Right lobe of liver (tissue), 6 donors: ENCODE measurements at regions not wholly inside any gene's neighbourhood (a gene's known extent, or its start where the extent isn't known, plus 50 kb on each side); places are given as distances from the start of the nearest gene placed in this dataset.

ENCODE experiments used
- ATAC-seq, 4 donors: fragments of 200-7000 bp; cut with Tn5 transposase; one replicate each; pipeline ENCODE4 v1.9.1; 2020; ENCODE audit warnings: mild to moderate bottlenecking in 4 of 4, moderate library complexity in 4 of 4
- DNase-seq, 3 donors: peaks; one replicate each; pipeline ENCODE4 v3.0.0-alpha.2; 2020
- H3K27ac ChIP-seq, 3 donors: fragments of 200-600 bp; one replicate each; pipeline ENCODE4 v1.8.0; 2022
- H3K27me3 ChIP-seq, 2 donors: fragments of 200-600 bp; one replicate each; pipeline ENCODE4 v1.8.0; 2022
- H3K36me3 ChIP-seq, 4 donors: fragments of 200-600 bp; sonication (generic) in 1 of 4; one replicate each; pipeline versions ENCODE4 v1.5.1 to v1.8.0; 2017 to 2022; ENCODE audit warnings: control low read depth in 1 of 4
- H3K4me1 ChIP-seq, 4 donors: fragments of 200-600 bp; sonication (generic) in 1 of 4; one replicate each; pipeline versions ENCODE4 v1.5.1 to v1.8.0; 2017 to 2022; ENCODE audit warnings: control low read depth in 1 of 4
- H3K4me3 ChIP-seq, 3 donors: fragments of 200-600 bp; one replicate each; pipeline ENCODE4 v1.8.0; 2022
- H3K9me3 ChIP-seq, 4 donors: fragments of 200-600 bp; sonication (generic) in 1 of 4; one replicate each; pipeline versions ENCODE4 v1.5.1 to v1.8.0; 2017 to 2022; ENCODE audit warnings: control low read depth in 1 of 4
- POLR2A ChIP-seq: fragments of 450-650 bp; IDR thresholded peaks from one replicate; pipeline ENCODE4 v1.6.1; 2017; ENCODE audit warnings: antibody characterized with exemption, mild to moderate bottlenecking
- WGBS: methylation state at CpG from one replicate; pipeline ENCODE4 v1.1.6; 2018; ENCODE audit warnings: low coverage, low lambda C conversion rate; ENCODE audit not compliant: insufficient coverage; ENCODE audit errors: missing lambda C conversion rate; 5-methylcytosine and 5-hydroxymethylcytosine counted together
- intact Hi-C, 2 donors: fragments of 100-400 bp; cut with DNase I; formaldehyde crosslinking; loops; one replicate each; pipeline versions ENCODE4 v1.11.2 to v1.14.1; 2022
- TF ChIP-seq, protein P1 (sequence below), 4 donors: fragments of 200-600 bp in 3 of 4; fragments of 450-650 bp in 1 of 4; IDR thresholded peaks; one replicate each; pipeline versions ENCODE4 v1.5.1 to v1.8.0; 2016 to 2022; ENCODE audit warnings: antibody characterized with exemption in 4 of 4, mild to moderate bottlenecking in 2 of 4
- donor health status: DM: no; HTN: yes; CAD: no.
- donor health status: DM: no; HTN: no; CAD: no.
- donor health status: DM: no; HTN: no; CAD: no.
- donor health status: DM: no; HTN: yes; CAD: no.
- donor health status: DM: no; HTN: yes; CAD: no.

DNA sequence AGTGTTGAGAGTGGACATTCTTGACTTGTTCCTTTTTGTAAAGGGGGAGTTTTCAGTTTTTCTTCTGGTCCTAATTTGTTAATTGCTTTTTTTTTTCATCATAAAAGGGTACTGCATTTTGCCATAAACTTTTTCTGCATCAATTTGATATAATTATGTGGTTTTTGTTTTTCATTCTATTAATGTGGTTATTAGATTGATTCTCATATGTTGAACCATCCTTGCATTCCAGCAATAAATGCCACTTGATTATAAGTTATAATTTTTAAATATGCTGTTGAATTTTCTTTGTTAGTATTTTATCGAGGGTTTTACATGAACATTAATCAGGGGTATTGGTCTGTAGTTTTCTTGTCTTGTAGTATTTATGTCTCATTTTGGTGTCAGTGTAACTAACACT, 87.2 kb upstream of the SMIM36 start:
- intact Hi-C loops, result no loop called here
- 87% methylated on average over 1 of the region's 1 CpG for WGBS
- H3K27ac ChIP-seq, result no peak overlapping the region

DNA sequence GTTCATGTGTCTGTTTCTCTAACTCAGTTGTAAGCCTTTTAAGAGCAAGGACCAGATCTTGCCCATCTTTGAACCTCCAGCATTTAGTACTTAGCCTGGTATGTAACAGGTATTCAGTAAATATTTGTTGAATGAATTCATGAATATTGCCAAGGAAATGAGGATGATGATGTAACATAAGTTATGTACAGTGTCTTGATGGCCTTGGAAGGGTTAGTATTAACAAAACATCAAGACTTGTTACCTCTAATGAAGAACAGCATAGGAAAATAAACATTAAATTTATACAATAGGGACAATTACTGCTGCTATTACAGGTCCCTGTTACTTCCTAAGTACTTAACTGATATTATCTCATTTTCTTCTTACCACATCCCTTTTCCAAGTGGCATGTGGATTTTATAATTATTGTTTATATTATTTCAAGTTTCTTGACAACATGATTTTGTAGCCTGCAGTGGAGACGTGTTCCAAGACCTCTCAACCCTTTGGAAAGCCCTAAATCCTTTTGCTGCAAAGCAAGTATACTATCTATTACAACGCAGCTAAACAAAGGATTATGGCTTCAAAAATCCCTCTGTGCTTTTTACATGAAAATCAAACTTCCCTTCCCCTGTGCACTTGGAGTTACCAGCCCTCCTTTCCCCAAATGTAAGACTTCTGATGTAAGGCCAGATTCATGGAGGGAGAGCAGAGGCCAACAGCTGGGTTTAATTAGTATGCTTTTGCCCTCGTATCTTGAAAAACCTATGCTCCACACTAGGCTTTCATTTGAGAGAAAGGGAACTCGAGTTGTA, 77.4 kb upstream of the SMIM36 start:
- no peak overlapping the region for H3K4me3 ChIP-seq
- H3K4me1 ChIP-seq, result peaks cover 0 to 27% (median 4%) of the 10 kb centered on the region in 4 donors
- WGBS, result 70% methylated on average over 4 of the region's 4 CpGs
- intact Hi-C loops, result no loop called here
- H3K27ac ChIP-seq, result no peak overlapping the region
- H3K36me3 ChIP-seq, result no peaks in the 10 kb centered on the region
- DNase-seq (no peak), ATAC-seq (peak in 1 of 4 donors; percentile 3)
- no peaks in the 10 kb centered on the region for H3K27me3 ChIP-seq
- TF ChIP-seq, protein P1, sequence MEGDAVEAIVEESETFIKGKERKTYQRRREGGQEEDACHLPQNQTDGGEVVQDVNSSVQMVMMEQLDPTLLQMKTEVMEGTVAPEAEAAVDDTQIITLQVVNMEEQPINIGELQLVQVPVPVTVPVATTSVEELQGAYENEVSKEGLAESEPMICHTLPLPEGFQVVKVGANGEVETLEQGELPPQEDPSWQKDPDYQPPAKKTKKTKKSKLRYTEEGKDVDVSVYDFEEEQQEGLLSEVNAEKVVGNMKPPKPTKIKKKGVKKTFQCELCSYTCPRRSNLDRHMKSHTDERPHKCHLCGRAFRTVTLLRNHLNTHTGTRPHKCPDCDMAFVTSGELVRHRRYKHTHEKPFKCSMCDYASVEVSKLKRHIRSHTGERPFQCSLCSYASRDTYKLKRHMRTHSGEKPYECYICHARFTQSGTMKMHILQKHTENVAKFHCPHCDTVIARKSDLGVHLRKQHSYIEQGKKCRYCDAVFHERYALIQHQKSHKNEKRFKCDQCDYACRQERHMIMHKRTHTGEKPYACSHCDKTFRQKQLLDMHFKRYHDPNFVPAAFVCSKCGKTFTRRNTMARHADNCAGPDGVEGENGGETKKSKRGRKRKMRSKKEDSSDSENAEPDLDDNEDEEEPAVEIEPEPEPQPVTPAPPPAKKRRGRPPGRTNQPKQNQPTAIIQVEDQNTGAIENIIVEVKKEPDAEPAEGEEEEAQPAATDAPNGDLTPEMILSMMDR (IDR thresholded peaks at IDR 0.05), result no peak
- no peak for TF ChIP-seq POLR2A
- no peaks in the 10 kb centered on the region for H3K9me3 ChIP-seq

More for the DNA sequence above, 87.2 kb upstream of the SMIM36 start:
- Histone ChIP-seq H3K27me3 (no peaks in the 10 kb centered on the region), H3K9me3 (peaks cover 0 to 13% (median 4%) of the 10 kb centered on the region in 4 donors), H3K4me1 (peaks cover 0 to 2% (median 0%) of the 10 kb centered on the region in 4 donors), H3K36me3 (no peaks in the 10 kb centered on the region), H3K4me3 (no peak overlapping the region)
- TF ChIP-seq, protein P1 (IDR thresholded peaks at IDR 0.05), result no peak
- TF ChIP-seq POLR2A, result no peak
- DNase-seq (no peak), ATAC-seq (no peak)

DNA sequence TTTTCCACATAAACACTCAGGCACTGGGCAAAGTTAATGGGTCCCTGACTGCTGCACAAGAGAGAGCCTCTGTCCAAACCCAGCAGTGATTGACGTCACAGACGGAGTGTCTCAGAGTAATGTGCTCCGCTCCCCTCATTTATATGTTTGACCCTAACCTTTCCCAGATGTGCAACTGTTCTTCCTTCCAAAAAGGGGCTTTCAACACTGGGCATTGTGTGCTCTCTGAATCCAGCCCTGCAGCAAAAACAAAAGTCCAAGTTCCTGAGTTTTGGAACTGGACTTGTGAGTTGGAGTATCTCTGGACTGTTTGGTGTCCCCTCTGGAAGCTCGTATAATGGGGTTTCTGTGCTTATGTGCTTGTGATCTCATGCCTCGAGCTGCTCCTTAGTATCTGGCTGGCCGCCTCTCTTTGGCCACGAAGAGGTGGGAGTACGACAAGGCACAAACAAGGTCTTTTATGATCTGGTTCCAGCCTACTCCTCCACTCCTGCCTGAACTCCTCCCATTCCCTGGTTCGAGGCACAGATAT, 76.4 kb upstream of the SMIM36 start:
- Histone ChIP-seq H3K9me3 (no peaks in the 10 kb centered on the region), H3K4me3 (no peak overlapping the region), H3K4me1 (peaks cover 0 to 31% (median 4%) of the 10 kb centered on the region in 4 donors), H3K36me3 (no peaks in the 10 kb centered on the region), H3K27ac (no peak overlapping the region), H3K27me3 (no peaks in the 10 kb centered on the region)
- intact Hi-C loops, result no loop called here
- ATAC-seq (peak in 2 of 4 donors; percentile 27 to 38), DNase-seq (no peak)
- WGBS, result 80% methylated on average over 4 of the region's 9 CpGs
- TF ChIP-seq POLR2A, result no peak

DNA sequence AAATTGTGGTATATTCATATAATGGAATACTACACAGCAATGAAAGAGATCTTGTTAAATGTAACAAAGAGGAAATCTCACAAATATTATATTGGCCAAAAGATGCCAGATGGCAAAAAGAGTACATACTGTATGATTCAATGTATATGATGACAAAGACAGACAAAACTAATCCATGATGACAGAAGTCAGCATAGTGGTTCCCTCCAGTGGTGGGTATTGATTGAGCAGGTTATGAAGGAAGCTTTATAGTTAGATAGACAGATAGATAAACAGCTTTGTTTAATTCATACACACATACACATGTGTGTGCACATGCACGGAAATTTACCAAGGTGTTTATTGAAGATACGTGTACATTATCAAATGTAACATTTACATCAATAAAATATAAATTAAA, 74.4 kb upstream of the SMIM36 start:
- intact Hi-C loops, result no loop called here
- H3K36me3 ChIP-seq, result no peaks in the 10 kb centered on the region

More for the DNA sequence above, 74.4 kb upstream of the SMIM36 start:
- peaks cover 0 to 31% (median 4%) of the 10 kb centered on the region in 4 donors for H3K4me1 ChIP-seq
- H3K9me3 ChIP-seq, result no peaks in the 10 kb centered on the region
- WGBS, result 82% methylated on average over 2 of the region's 2 CpGs
- no peak overlapping the region for H3K4me3 ChIP-seq
- DNase-seq, result no peak
- H3K27ac ChIP-seq, result no peak overlapping the region
- no peak for TF ChIP-seq POLR2A
- TF ChIP-seq, protein P1 (IDR thresholded peaks at IDR 0.05), result peak in 1 of 4 donors; percentile 8
- no peak for ATAC-seq
- no peaks in the 10 kb centered on the region for H3K27me3 ChIP-seq
